HG03442 (cell line): ENCODE measurements at regions not wholly inside any gene's neighbourhood (a gene's known extent, or its start where the extent isn't known, plus 50 kb on each side); places are given as distances from the start of the nearest gene placed in this dataset.
"Not testable (repeated sequence)": the region's sequence is repeated elsewhere in the genome, so short reads cannot be mapped to it uniquely, and the experiment has no call there.

Source experiments
- ATAC-seq: cut with Tn5 transposase; IDR thresholded peaks from one replicate; pipeline ENCODE4 v1.9.1; 2021; ENCODE audit warnings: mild to moderate bottlenecking, moderate library complexity; ENCODE audit not compliant: unreplicated experiment

DNA sequence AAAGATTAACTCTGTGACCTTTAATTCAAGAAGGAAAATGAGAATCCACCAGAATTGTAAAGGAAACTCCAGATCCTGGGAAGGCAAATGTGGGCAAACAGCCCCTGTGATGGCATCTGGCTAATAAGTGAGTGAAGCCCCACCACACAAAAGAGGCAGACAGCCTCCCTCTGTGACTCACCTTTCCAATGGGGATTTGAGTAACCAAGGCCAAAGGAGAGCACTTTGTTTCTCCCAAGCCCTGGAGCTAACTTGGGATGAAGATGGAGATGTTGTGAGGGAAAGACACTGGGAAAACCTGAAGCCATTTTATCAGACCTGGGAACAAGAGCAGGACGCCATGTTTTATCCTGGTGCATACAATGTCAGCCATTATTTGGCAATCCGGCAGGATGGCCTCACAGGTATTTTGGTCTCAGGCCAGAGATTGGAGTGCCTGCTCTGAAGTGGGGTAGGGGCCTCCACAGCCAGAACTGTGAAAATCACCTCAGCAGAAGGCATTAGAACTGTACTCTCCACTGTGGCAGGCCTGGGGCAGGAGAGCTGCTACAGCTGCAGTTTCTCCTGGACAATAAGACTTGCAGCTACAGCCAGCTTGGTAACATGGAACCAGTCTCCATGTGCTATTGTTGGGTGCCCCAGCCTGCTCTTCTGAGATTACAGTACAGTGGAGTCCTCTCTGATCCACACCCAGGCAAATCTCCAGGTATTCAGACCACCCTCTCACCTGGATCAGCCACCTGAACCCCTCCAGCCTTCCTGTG is 96.6 kb upstream of the PCED1B start:
- no peak for ATAC-seq

GRCh38 chr12:46983393-46983793 is 96.0 kb upstream of the PCED1B start:
- no peak for ATAC-seq

GRCh38 chr12:46983959-46984841 is 95.2 kb upstream of the PCED1B start:
- ATAC-seq: peak; percentile 70

DNA sequence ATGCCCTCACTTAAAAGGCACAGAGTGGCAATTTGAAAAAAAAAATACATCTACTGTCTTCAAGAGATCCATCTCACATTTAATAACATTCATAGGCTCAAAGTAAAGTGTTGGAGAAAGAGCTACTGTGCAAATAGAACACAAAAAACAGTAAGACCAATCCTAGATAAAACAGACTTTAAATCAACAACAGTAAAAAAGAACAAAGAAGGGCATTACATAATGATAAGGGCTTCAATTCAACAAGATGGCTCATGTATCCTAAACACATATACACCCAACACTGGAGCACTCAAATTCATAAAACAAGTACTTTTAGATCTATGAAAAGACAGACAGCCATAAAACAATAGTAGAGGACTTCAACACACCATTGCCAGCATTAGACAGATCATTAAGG is 93.6 kb upstream of the PCED1B start:
- ATAC-seq: no peak

- not testable (repeated sequence) for ATAC-seq
Measured at GRCh38 chr12:46988122-46988521, 91.3 kb upstream of the PCED1B start.

GRCh38 chr12:46990211-46990610 is 89.2 kb upstream of the PCED1B start:
- ATAC-seq: no peak

DNA sequence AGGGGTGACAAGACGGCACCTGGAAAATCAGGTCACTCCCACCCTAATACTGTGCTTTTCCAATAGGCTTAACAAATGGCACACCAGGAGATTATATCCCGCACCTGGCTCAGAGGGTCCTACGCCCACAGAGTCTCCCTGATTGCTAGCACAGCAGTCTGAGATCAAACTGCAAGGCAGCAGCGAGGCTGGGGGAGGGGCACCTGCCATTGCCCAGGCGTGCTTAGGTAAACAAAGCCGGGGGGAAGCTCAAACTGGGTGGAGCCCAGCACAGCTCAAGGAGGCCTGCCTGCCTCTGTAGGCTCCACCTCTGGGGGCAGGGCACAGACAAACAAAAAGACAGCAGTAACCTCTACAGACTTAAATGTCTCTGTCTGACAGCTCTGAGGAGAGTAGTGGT is 87.4 kb upstream of the PCED1B start:
- ATAC-seq: not testable (repeated sequence)

- no peak for ATAC-seq
Measured at GRCh38 chr12:46998811-46999368, 80.5 kb upstream of the PCED1B start.

DNA sequence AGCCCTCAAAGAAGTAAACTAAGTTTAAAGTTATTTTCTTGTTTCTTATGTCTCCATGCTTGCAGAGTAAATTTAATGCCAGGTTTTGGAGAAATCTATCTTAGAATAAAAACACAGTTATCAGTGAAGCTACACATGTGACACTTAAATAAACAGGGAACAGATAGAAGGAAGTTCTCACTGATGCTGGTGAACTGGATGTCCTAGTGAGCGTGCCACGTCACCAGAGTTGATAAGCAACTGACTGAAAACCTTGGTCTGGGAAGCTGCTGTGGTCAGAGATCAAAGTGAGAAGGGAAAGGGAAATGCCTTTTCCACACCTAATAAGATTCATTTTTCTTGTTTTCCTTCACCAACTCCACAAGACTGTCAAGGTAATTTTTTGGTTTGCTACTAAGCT is 74.8 kb upstream of the PCED1B start:
- ATAC-seq: no peak

- ATAC-seq: no peak
Measured at GRCh38 chr12:47007048-47007447, 72.4 kb upstream of the PCED1B start.

DNA sequence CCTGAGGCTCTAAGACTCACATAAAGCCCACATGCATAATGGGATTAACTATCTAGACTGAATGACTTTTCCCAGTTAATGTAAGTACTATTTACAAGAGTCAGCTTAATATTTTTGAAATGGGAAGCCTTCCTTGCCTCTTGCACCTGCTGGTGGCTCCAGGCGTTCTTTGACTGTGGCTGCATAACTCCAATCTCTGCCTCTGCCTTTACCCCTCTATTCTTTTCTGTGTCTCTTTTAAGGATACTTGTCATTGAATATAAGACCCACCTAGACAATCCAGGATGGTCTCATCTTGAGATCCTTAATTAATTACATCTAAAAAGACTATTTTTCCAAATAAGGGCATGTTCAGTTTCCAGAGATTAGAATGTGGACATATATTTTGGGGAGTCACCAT is 66.9 kb upstream of the PCED1B start:
- no peak for ATAC-seq

DNA sequence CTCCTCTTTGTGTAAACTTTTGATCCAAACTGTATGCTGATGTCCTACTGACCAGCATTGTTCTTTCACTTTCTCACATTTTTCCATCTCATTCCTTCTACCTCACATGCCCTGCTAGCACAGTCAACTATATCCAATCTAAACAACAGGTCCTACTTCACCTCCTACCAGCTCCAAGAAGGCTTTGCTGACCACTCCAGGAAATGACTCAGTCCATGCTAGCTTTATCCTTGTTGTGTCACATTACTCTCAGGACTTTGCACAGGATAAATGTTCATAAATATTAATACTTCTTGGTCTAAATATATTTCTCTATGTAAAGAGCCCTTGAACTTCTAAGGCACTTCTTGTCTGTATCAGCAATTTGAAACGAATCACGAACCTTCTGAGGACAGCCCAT is 64.9 kb upstream of the PCED1B start:
- no peak for ATAC-seq

GRCh38 chr12:47015381-47015780 is 64.0 kb upstream of the PCED1B start:
- ATAC-seq: no peak

- no peak for ATAC-seq
Measured at GRCh38 chr12:47017041-47017713, 62.2 kb upstream of the PCED1B start.

GRCh38 chr12:47017901-47018475 is 61.4 kb upstream of the PCED1B start:
- ATAC-seq: no peak

- ATAC-seq: no peak
Measured at GRCh38 chr12:47020211-47020821, 59.1 kb upstream of the PCED1B start.

- ATAC-seq: no peak
Measured at GRCh38 chr12:47021298-47021697, 58.1 kb upstream of the PCED1B start.

DNA sequence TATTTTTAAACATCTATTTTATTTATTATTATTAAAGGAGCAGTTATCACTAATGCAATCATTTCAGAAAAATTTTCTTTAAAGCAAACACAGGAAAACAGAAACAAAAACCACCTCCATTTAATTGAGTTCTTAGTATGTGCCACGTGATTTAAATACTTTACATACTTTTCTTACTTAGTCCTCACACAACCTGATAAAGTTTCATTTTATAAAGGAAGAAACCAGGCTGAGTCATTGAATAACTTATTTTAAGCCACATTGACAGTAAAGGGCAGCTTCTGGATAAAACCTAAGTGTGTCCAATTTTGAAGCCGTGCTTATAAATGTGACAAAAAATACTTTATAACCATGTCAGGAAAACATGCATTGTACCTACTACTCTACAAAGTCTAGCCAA is 57.1 kb upstream of the PCED1B start:
- no peak for ATAC-seq

- ATAC-seq: no peak
Measured at GRCh38 chr12:47023311-47023710, 56.1 kb upstream of the PCED1B start.

GRCh38 chr12:47023953-47024352 is 55.5 kb upstream of the PCED1B start:
- no peak for ATAC-seq
